T-helper 9 cell (primary cell): ENCODE measurements at regions not wholly inside any gene's neighbourhood (a gene's known extent, or its start where the extent isn't known, plus 50 kb on each side); places are given as distances from the start of the nearest gene placed in this dataset.
"Not testable (repeated sequence)": the region's sequence is repeated elsewhere in the genome, so short reads cannot be mapped to it uniquely, and the experiment has no call there.

Source experiments
- DNase-seq: peaks from one replicate; pipeline ENCODE4 v3.0.0-alpha.2; 2020

GRCh38 chr7:113592924-113593323 is 325.9 kb downstream of the PPP1R3A start:
- DNase-seq, result not testable (repeated sequence)

- DNase-seq, result no peak
Observed at GRCh38 chr7:113582471-113582870, 336.3 kb downstream of the PPP1R3A start.

- not testable (repeated sequence) for DNase-seq
Observed at GRCh38 chr7:113563257-113563656, 355.6 kb downstream of the PPP1R3A start.

- no peak for DNase-seq
Observed at GRCh38 chr7:113562801-113563200, 356.0 kb downstream of the PPP1R3A start.

- DNase-seq, result no peak
Observed at GRCh38 chr7:113562242-113562641, 356.6 kb downstream of the PPP1R3A start.

- DNase-seq, result no peak
Observed at GRCh38 chr7:113561446-113561845, 357.4 kb downstream of the PPP1R3A start.

- DNase-seq, result no peak
Observed at GRCh38 chr7:113550966-113551365, 367.8 kb downstream of the PPP1R3A start.

- no peak for DNase-seq
Observed at GRCh38 chr7:113548561-113548960, 370.2 kb downstream of the PPP1R3A start.

- DNase-seq, result no peak
Observed at GRCh38 chr7:113548137-113548536, 370.7 kb downstream of the PPP1R3A start.

GRCh38 chr7:113521468-113521867 is 397.3 kb downstream of the PPP1R3A start:
- no peak for DNase-seq

- DNase-seq, result no peak
Observed at GRCh38 chr7:113519472-113519871, 399.3 kb downstream of the PPP1R3A start.

GRCh38 chr7:113504691-113505090 is 386.3 kb upstream of the SMIM30 start:
- no peak for DNase-seq

- DNase-seq, result no peak
Observed at GRCh38 chr7:113504142-113504541, 385.8 kb upstream of the SMIM30 start.

- not testable (repeated sequence) for DNase-seq
Observed at GRCh38 chr7:113496586-113496985, 378.2 kb upstream of the SMIM30 start.

- not testable (repeated sequence) for DNase-seq
Observed at GRCh38 chr7:113494797-113495566, 376.6 kb upstream of the SMIM30 start.

- no peak for DNase-seq
Observed at GRCh38 chr7:113491305-113491704, 373.0 kb upstream of the SMIM30 start.

- DNase-seq, result no peak
Observed at GRCh38 chr7:113487925-113488731, 369.8 kb upstream of the SMIM30 start.

- DNase-seq, result no peak
Observed at GRCh38 chr7:113486548-113486947, 368.2 kb upstream of the SMIM30 start.

GRCh38 chr7:113483657-113484056 is 365.3 kb upstream of the SMIM30 start:
- no peak for DNase-seq

GRCh38 chr7:113480537-113480936 is 362.2 kb upstream of the SMIM30 start:
- DNase-seq, result no peak

- no peak for DNase-seq
Observed at GRCh38 chr7:113464096-113464855, 345.9 kb upstream of the SMIM30 start.

GRCh38 chr7:113460067-113460466 is 341.7 kb upstream of the SMIM30 start:
- no peak for DNase-seq

GRCh38 chr7:113456533-113456932 is 338.2 kb upstream of the SMIM30 start:
- DNase-seq, result no peak
